Esophagus muscularis mucosa (tissue), 3 donors: ENCODE measurements at regions not wholly inside any gene's neighbourhood (a gene's known extent, or its start where the extent isn't known, plus 50 kb on each side); places are given as distances from the start of the nearest gene placed in this dataset.

Experiments
- POLR2A ChIP-seq: fragments of 450-650 bp; IDR thresholded peaks from one replicate; pipeline ENCODE4 v1.6.1; 2017; ENCODE audit warnings: antibody characterized with exemption, moderate library complexity, mild to moderate bottlenecking, low read depth
- TF ChIP-seq, protein P1 (sequence below), 3 experiments: fragments of 200-600 bp in 2 of 3; fragments of 450-650 bp in 1 of 3; sonication (generic) in 2 of 3; IDR thresholded peaks; one replicate each; pipeline ENCODE4 v1.5.1; 2017 to 2019; ENCODE audit warnings: antibody characterized with exemption in 3 of 3, mild to moderate bottlenecking in 2 of 3, moderate library complexity in 1 of 3

DNA sequence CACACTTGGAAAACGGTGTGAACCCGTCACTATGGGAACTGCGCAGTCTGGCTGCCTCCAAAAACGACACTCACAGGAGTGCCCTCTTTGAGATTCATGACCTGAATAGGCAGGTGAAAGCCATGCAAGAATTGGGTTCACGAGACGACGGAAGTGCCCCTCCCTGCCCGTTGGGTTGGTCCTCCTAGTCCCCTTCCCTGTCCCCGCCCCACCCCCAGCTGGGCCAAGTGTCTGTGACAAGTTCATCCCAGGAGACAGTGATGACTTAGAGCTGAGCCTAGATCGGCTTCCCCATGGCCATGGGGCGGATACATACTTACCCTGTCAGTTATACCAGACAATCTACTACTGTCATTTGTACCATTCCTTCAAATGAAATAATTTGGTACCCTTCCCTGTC lies 1137.7 kb upstream of the CHAC2 start:
- TF ChIP-seq, protein P1, sequence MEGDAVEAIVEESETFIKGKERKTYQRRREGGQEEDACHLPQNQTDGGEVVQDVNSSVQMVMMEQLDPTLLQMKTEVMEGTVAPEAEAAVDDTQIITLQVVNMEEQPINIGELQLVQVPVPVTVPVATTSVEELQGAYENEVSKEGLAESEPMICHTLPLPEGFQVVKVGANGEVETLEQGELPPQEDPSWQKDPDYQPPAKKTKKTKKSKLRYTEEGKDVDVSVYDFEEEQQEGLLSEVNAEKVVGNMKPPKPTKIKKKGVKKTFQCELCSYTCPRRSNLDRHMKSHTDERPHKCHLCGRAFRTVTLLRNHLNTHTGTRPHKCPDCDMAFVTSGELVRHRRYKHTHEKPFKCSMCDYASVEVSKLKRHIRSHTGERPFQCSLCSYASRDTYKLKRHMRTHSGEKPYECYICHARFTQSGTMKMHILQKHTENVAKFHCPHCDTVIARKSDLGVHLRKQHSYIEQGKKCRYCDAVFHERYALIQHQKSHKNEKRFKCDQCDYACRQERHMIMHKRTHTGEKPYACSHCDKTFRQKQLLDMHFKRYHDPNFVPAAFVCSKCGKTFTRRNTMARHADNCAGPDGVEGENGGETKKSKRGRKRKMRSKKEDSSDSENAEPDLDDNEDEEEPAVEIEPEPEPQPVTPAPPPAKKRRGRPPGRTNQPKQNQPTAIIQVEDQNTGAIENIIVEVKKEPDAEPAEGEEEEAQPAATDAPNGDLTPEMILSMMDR (IDR thresholded peaks at IDR 0.05): no peak
- TF ChIP-seq POLR2A: no peak
